Lung microvascular endothelial cell (primary cell): ENCODE measurements at regions not wholly inside any gene's neighbourhood (a gene's known extent, or its start where the extent isn't known, plus 50 kb on each side); places are given as distances from the start of the nearest gene placed in this dataset.
"Not testable (repeated sequence)": the region's sequence is repeated elsewhere in the genome, so short reads cannot be mapped to it uniquely, and the experiment has no call there.

Experiments
- DNase-seq, 2 donors: peaks; one replicate each; pipeline versions ENCODE4 v3.0.0 to v3.0.0-alpha.2; 2010; ENCODE audit warnings: low read depth in 2 of 2

- DNase-seq: no peak
Measured at GRCh38 chr21:20902511-20902910, 95.7 kb upstream of the NCAM2 start.

- no peak for DNase-seq
Measured at GRCh38 chr21:20902998-20903397, 95.2 kb upstream of the NCAM2 start.

- not testable (repeated sequence) for DNase-seq
Measured at GRCh38 chr21:20927555-20927954, 70.7 kb upstream of the NCAM2 start.

GRCh38 chr21:20942523-20942922, 55.7 kb upstream of the NCAM2 start:
- DNase-seq: no peak

GRCh38 chr21:20943561-20943997, 54.6 kb upstream of the NCAM2 start:
- DNase-seq: no peak

- no peak for DNase-seq
Measured at GRCh38 chr21:20944139-20944538, 54.1 kb upstream of the NCAM2 start.

GRCh38 chr21:20946701-20947100, 51.5 kb upstream of the NCAM2 start:
- DNase-seq: no peak
